ENCODE measurements at regions not wholly inside any gene's neighbourhood (a gene's known extent, or its start where the extent isn't known, plus 50 kb on each side); places are given as distances from the start of the nearest gene placed in this dataset.

- ATAC-seq = no peak
- no peak for TF ChIP-seq ESRRG (CRISPR knock-in tag; IDR thresholded peaks at IDR 0.05)
- no peak for TF ChIP-seq SNAI2 (CRISPR knock-in tag; IDR thresholded peaks at IDR 0.05)
- TF ChIP-seq PATZ1 (CRISPR knock-in tag; IDR thresholded peaks at IDR 0.05; ENCODE audit: borderline replicate concordance) = no peak
- TF ChIP-seq ZC3H10 (CRISPR knock-in tag; IDR thresholded peaks at IDR 0.05) = no peak
- TF ChIP-seq ZNF70 (CRISPR knock-in tag; IDR thresholded peaks at IDR 0.05) = no peak
- TF ChIP-seq ZFP3 (CRISPR knock-in tag; IDR thresholded peaks at IDR 0.05) = no peak
- no peak for TF ChIP-seq POU6F1 (CRISPR knock-in tag; IDR thresholded peaks at IDR 0.05; ENCODE audit: borderline replicate concordance, low read depth)
- TF ChIP-seq CSDC2 (CRISPR knock-in tag; IDR thresholded peaks at IDR 0.05) = no peak
- TF ChIP-seq ISL1 (CRISPR knock-in tag; IDR thresholded peaks at IDR 0.05) = no peak
- no peak for TF ChIP-seq BACH2 (CRISPR knock-in tag; IDR thresholded peaks at IDR 0.05; ENCODE audit: borderline replicate concordance)
- TF ChIP-seq GLIS3 (CRISPR knock-in tag; IDR thresholded peaks at IDR 0.05) = no peak
- no peak for TF ChIP-seq OSR1 (CRISPR knock-in tag; IDR thresholded peaks at IDR 0.05)
- TF ChIP-seq ZFP30 (CRISPR knock-in tag; IDR thresholded peaks at IDR 0.05) = no peak
- TF ChIP-seq CSRNP3 (CRISPR knock-in tag; IDR thresholded peaks at IDR 0.05) = no peak
- no peak for TF ChIP-seq ZNF8 (CRISPR knock-in tag; IDR thresholded peaks at IDR 0.05)
- TF ChIP-seq CREB5 (CRISPR knock-in tag; IDR thresholded peaks at IDR 0.05; ENCODE audit: low read depth) = no peak
- no peak for TF ChIP-seq RARB (CRISPR knock-in tag; IDR thresholded peaks at IDR 0.05)
These were observed 1099.4 kb upstream of the IGFBP7 start for GRCh38 chr4:58209551-58209950.

- no peak for TF ChIP-seq TOX (CRISPR knock-in tag; IDR thresholded peaks at IDR 0.05; ENCODE audit: borderline replicate concordance)
- no peak for TF ChIP-seq CREB5 (CRISPR knock-in tag; IDR thresholded peaks at IDR 0.05; ENCODE audit: low read depth)
- TF ChIP-seq TCF4 (CRISPR knock-in tag; IDR thresholded peaks at IDR 0.05; ENCODE audit: borderline replicate concordance) = no peak
- TF ChIP-seq TSHZ2 (CRISPR knock-in tag; IDR thresholded peaks at IDR 0.05) = no peak
- TF ChIP-seq ZFP30 (CRISPR knock-in tag; IDR thresholded peaks at IDR 0.05) = no peak
- TF ChIP-seq ESRRG (CRISPR knock-in tag; IDR thresholded peaks at IDR 0.05) = no peak
- TF ChIP-seq RARB (CRISPR knock-in tag; IDR thresholded peaks at IDR 0.05) = no peak
- TF ChIP-seq CSDC2 (CRISPR knock-in tag; IDR thresholded peaks at IDR 0.05) = no peak
- TF ChIP-seq ZFP3 (CRISPR knock-in tag; IDR thresholded peaks at IDR 0.05) = no peak
- TF ChIP-seq PPARA (CRISPR knock-in tag; IDR thresholded peaks at IDR 0.05; ENCODE audit: borderline replicate concordance) = no peak
- TF ChIP-seq SNAI2 (CRISPR knock-in tag; IDR thresholded peaks at IDR 0.05) = no peak
- TF ChIP-seq ZNF70 (CRISPR knock-in tag; IDR thresholded peaks at IDR 0.05) = no peak
- ATAC-seq = no peak
These were observed 1098.8 kb upstream of the IGFBP7 start for GRCh38 chr4:58209001-58209400.

All from SK-N-SH treated with all-trans-retinoic acid at 6 μM for 48 hours (cell line).